B cell (primary cell): ENCODE measurements at regions not wholly inside any gene's neighbourhood (a gene's known extent, or its start where the extent isn't known, plus 50 kb on each side); places are given as distances from the start of the nearest gene placed in this dataset.

ENCODE experiments used
- ATAC-seq: fragments of 200-7000 bp; cut with Tn5 transposase; one replicate; pipeline ENCODE4 v1.10.0; 2021; ENCODE audit warnings: low read depth, mild to moderate bottlenecking, moderate number of reproducible peaks, moderate library complexity
- CTCF ChIA-PET: fragments of 350-600 bp; sonication (Branson Sonifier 250); formaldehyde crosslinking; loops from one replicate; lab custom pipeline; 2021; ENCODE audit warnings: antibody characterized with exemption, inconsistent platforms; lab: Charles Lee
- POLR2A ChIA-PET: fragments of 350-600 bp; sonication (Branson Sonifier 250); formaldehyde crosslinking; loops from one replicate; lab custom pipeline; 2021; ENCODE audit warnings: antibody characterized with exemption; lab: Charles Lee
- DNase-seq: peaks from one replicate; pipeline ENCODE4 v3.0.0; 2013
- H2AFZ ChIP-seq: 2 replicates; pipeline ENCODE4 v1.6.1; 2012; ENCODE audit warnings: mild to moderate bottlenecking, low read depth, low read length; ENCODE audit not compliant: insufficient read depth, poor library complexity, severe bottlenecking
- H3K27ac ChIP-seq, 2 donors: 1 replicate in 1 of 2; 2 replicates in 1 of 2; pipeline ENCODE4 v1.5.1; 2012 to 2013; ENCODE audit warnings: low read length in 2 of 2, mild to moderate bottlenecking in 2 of 2, moderate library complexity in 1 of 2
- H3K27me3 ChIP-seq, 4 experiments: fragments of 200-600 bp in 1 of 4; sonication (generic) in 1 of 4; replicated peaks in 1 of 4; 1 replicate in 2 of 4; 2 replicates in 2 of 4; pipeline versions ENCODE4 v1.6.1 to v1.7.0; 2013 to 2016; ENCODE audit warnings: low read length in 3 of 4, mild to moderate bottlenecking in 2 of 4, mixed read lengths in 1 of 4, moderate library complexity in 1 of 4; ENCODE audit not compliant: insufficient read depth in 4 of 4, control insufficient read depth in 3 of 4; ENCODE audit errors: control extremely low read depth in 1 of 4
- H3K36me3 ChIP-seq, 2 experiments: replicated peaks in 1 of 2; 1 replicate in 1 of 2; 2 replicates in 1 of 2; pipeline versions ENCODE4 v1.6.1 to v1.7.1; 2013; ENCODE audit warnings: low read length in 1 of 2; ENCODE audit not compliant: insufficient read depth in 2 of 2, control insufficient read depth in 1 of 2; ENCODE audit errors: control extremely low read depth in 1 of 2, extremely low read depth in 1 of 2
- H3K4me1 ChIP-seq, 2 donors: fragments of 200-600 bp in 1 of 2; sonication (generic) in 1 of 2; 1 replicate in 1 of 2; 2 replicates in 1 of 2; pipeline versions ENCODE4 v1.5.1 to v1.6.1; 2013 to 2017; ENCODE audit warnings: low read length in 2 of 2; ENCODE audit not compliant: control insufficient read depth in 2 of 2, insufficient read depth in 2 of 2
- H3K4me2 ChIP-seq: replicated peaks from 2 replicates; pipeline ENCODE3; 2012; ENCODE audit warnings: mild to moderate bottlenecking, low read depth, low read length; ENCODE audit not compliant: poor library complexity, severe bottlenecking
- H3K4me3 ChIP-seq, 5 experiments: fragments of 200-600 bp in 1 of 5; sonication (generic) in 1 of 5; 1 replicate in 3 of 5; 2 replicates in 2 of 5; pipeline versions ENCODE4 v1.5.1 to v1.7.0; 2011 to 2016; ENCODE audit warnings: low read length in 4 of 5, mild to moderate bottlenecking in 4 of 5, low read depth in 2 of 5, control low read depth in 1 of 5, moderate library complexity in 1 of 5; ENCODE audit not compliant: insufficient read depth in 1 of 5; ENCODE audit errors: control extremely low read depth in 1 of 5, extremely low read depth in 1 of 5
- H3K79me2 ChIP-seq: fragments of 200-600 bp; sonication (generic); one replicate; pipeline ENCODE4 v1.6.0; 2016; ENCODE audit warnings: low read length; ENCODE audit not compliant: control insufficient read depth, insufficient read depth
- H3K9ac ChIP-seq: fragments of 200-600 bp; sonication (generic); 2 replicates; pipeline ENCODE4 v1.6.1; 2017; ENCODE audit warnings: mild to moderate bottlenecking, low read length, moderate library complexity
- H3K9me3 ChIP-seq, 3 donors: one replicate each; pipeline versions ENCODE4 v1.6.1 to v1.7.1; 2013; ENCODE audit warnings: low read length in 2 of 3; ENCODE audit not compliant: control insufficient read depth in 2 of 3, insufficient read depth in 1 of 3; ENCODE audit errors: control extremely low read depth in 1 of 3
- H4K20me1 ChIP-seq: 2 replicates; pipeline ENCODE4 v1.6.0; 2012; ENCODE audit warnings: mild to moderate bottlenecking, low read length; ENCODE audit not compliant: insufficient read depth, control insufficient read depth, poor library complexity, severe bottlenecking
- H3K27ac Mint-ChIP-seq: one replicate; pipeline ENCODE4 v1.8.0; 2021; ENCODE audit warnings: mixed read lengths
- H3K27me3 Mint-ChIP-seq: one replicate; pipeline ENCODE4 v1.8.0; 2021; ENCODE audit warnings: mixed read lengths
- H3K4me1 Mint-ChIP-seq: one replicate; pipeline ENCODE4 v1.8.0; 2021; ENCODE audit warnings: mixed read lengths
- H3K4me3 Mint-ChIP-seq: one replicate; pipeline ENCODE4 v1.8.0; 2021; ENCODE audit warnings: mixed read lengths
- H3K9me3 Mint-ChIP-seq: one replicate; pipeline ENCODE4 v1.8.0; 2022; ENCODE audit warnings: mixed read lengths; ENCODE audit not compliant: insufficient read depth
- EZH2 ChIP-seq: IDR thresholded peaks from 2 replicates; pipeline ENCODE4 v1.6.1; 2012; ENCODE audit warnings: borderline replicate concordance, low read depth, mild to moderate bottlenecking, moderate library complexity, low read length; ENCODE audit not compliant: insufficient read depth, poor library complexity, severe bottlenecking
- WGBS: methylation state at CpG from one replicate; pipeline ENCODE4 v1.1.5; 2013; ENCODE audit warnings: missing lambda C conversion rate; ENCODE audit not compliant: insufficient coverage; 5-methylcytosine and 5-hydroxymethylcytosine counted together
- intact Hi-C: fragments of 100-400 bp; cut with micrococcal nuclease; formaldehyde crosslinking; loops from one replicate; pipeline ENCODE4 v1.10.0; 2022
- TF ChIP-seq, protein P1 (sequence below): fragments of 200-600 bp; IDR thresholded peaks from one replicate; pipeline ENCODE4 v1.8.0; 2022; ENCODE audit warnings: antibody characterized with exemption, mild to moderate bottlenecking

GRCh38 chr6:156046268-156046665, 590.6 kb upstream of the NOX3 start:
- intact Hi-C loops: no loop called here
- Histone ChIP-seq H3K79me2 (no peaks in the 10 kb centered on the region), H3K9ac (no peak overlapping the region), H3K4me1 (no peaks in the 10 kb centered on the region), H3K4me3 (no peak overlapping the region), H2AFZ (no peak overlapping the region), H3K27me3 (no peaks in the 10 kb centered on the region), H3K27ac (no peak overlapping the region), H3K9me3 (no peaks in the 10 kb centered on the region), H3K4me2 (no peak overlapping the region), H4K20me1 (no peaks in the 10 kb centered on the region), H3K36me3 (no peaks in the 10 kb centered on the region)
- Mint-ChIP-seq H3K27me3 (no peaks in the 10 kb centered on the region), H3K4me1 (no peaks in the 10 kb centered on the region), H3K9me3 (peaks cover 4% of the 10 kb centered on the region), H3K27ac (no peak overlapping the region), H3K4me3 (no peak overlapping the region)
- TF ChIP-seq EZH2: no peak
- TF ChIP-seq, protein P1, sequence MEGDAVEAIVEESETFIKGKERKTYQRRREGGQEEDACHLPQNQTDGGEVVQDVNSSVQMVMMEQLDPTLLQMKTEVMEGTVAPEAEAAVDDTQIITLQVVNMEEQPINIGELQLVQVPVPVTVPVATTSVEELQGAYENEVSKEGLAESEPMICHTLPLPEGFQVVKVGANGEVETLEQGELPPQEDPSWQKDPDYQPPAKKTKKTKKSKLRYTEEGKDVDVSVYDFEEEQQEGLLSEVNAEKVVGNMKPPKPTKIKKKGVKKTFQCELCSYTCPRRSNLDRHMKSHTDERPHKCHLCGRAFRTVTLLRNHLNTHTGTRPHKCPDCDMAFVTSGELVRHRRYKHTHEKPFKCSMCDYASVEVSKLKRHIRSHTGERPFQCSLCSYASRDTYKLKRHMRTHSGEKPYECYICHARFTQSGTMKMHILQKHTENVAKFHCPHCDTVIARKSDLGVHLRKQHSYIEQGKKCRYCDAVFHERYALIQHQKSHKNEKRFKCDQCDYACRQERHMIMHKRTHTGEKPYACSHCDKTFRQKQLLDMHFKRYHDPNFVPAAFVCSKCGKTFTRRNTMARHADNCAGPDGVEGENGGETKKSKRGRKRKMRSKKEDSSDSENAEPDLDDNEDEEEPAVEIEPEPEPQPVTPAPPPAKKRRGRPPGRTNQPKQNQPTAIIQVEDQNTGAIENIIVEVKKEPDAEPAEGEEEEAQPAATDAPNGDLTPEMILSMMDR: no peak
- ChIA-PET CTCF (no interaction called here), POLR2A (no interaction called here)
- DNase-seq (no peak), ATAC-seq (no peak)
- no CpG with 5 or more reads among the region's 2 CpGs for WGBS

DNA sequence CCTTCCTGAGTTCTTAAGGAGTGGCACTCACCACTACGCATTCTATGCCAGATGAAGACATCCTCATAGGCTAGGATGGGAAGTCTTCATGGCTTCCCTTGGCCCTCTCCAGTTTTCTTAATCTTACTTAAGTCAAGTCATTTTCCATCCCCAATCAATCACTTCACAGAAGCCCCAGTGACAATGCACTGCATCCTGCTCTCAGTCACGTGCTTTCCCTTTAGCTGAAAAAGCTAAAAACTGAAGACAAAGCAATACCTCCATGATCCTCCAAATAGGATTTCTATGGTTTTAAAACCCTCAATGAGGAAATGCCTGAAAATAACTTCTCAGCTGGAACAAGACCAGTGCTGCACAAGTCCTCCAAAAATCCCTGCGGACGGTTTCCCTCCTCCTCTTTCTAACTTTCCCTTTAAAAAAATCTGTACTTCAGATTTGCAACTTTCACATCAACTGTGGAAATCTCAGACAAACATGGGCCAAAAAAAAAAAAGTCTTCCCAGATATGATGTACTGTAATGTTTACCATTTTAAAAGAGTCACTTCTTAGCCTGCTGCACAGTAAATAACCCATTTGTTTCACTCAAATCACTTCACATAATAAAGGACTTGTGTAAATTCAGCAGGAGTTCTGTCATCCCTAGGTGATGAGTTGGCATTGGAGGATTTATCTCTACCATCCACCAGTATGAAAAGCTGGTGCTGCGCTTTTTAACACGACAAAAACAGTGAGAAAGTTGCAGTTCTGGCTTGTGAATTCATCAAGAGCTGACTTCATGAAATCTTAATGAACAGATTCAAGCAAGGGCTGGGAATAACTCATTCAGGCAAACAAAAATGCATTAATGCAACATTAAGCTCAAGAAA, 590.0 kb upstream of the NOX3 start:
- intact Hi-C loops: no loop called here
- Histone ChIP-seq H3K4me3 (no peak overlapping the region), H3K9me3 (no peaks in the 10 kb centered on the region), H3K36me3 (no peaks in the 10 kb centered on the region), H3K9ac (no peak overlapping the region), H4K20me1 (no peaks in the 10 kb centered on the region), H3K79me2 (no peaks in the 10 kb centered on the region), H3K27ac (no peak overlapping the region), H3K27me3 (no peaks in the 10 kb centered on the region), H3K4me1 (no peaks in the 10 kb centered on the region), H3K4me2 (no peak overlapping the region), H2AFZ (no peak overlapping the region)
- H3K27me3 Mint-ChIP-seq: no peaks in the 10 kb centered on the region
- WGBS: 92% methylated on average over 4 of the region's 6 CpGs
- H3K4me3 Mint-ChIP-seq: no peak overlapping the region
- DNase-seq (no peak), ATAC-seq (no peak)
- H3K4me1 Mint-ChIP-seq: no peaks in the 10 kb centered on the region
- H3K9me3 Mint-ChIP-seq: peaks cover 4% of the 10 kb centered on the region
- H3K27ac Mint-ChIP-seq: no peak overlapping the region
- ChIA-PET CTCF (no interaction called here), POLR2A (interaction anchor here (0.5 kb wide), 1 partner anchor 1881 kb away, joined by 12 read pairs; no protein-coding TSS in a partner anchor)
- TF ChIP-seq, protein P1: no peak
- no peak for TF ChIP-seq EZH2
